Posterior vena cava (tissue), 2 donors: ENCODE measurements at regions not wholly inside any gene's neighbourhood (a gene's known extent, or its start where the extent isn't known, plus 50 kb on each side); places are given as distances from the start of the nearest gene placed in this dataset.
"Not testable (repeated sequence)": the region's sequence is repeated elsewhere in the genome, so short reads cannot be mapped to it uniquely, and the experiment has no call there.

Experiments used
- DNase-seq: peaks from one replicate; pipeline ENCODE4 v3.0.0-alpha.2; 2020; ENCODE audit warnings: low spot score
- intact Hi-C, 2 donors: fragments of 100-400 bp; cut with DNase I; formaldehyde crosslinking; loops; one replicate each; pipeline versions ENCODE4 v1.14.1 to v1.14.2; 2022 to 2023
- donor health status: DM: yes; HTN: yes; CAD: no.
- donor health status: DM: yes; HTN: yes; CAD: no.

GRCh38 chr12:54105809-54106208, 52.2 kb downstream of the HOXC4 start:
- DNase-seq, intact Hi-C loops: not testable (repeated sequence)

- intact Hi-C loops, DNase-seq: not testable (repeated sequence)
Measured at GRCh38 chr12:54106252-54106651, 52.6 kb downstream of the HOXC4 start.

GRCh38 chr12:54106803-54107579, 53.4 kb downstream of the HOXC4 start:
- DNase-seq, intact Hi-C loops: not testable (repeated sequence)

- intact Hi-C loops, DNase-seq: not testable (repeated sequence)
Measured at GRCh38 chr12:54112336-54112735, 58.7 kb downstream of the HOXC4 start.

- not testable (repeated sequence) for DNase-seq
Measured at GRCh38 chr12:54116055-54116454, 62.4 kb downstream of the HOXC4 start.

GRCh38 chr12:54117392-54117791, 63.8 kb downstream of the HOXC4 start:
- intact Hi-C loops, DNase-seq: not testable (repeated sequence)

More at GRCh38 chr12:54116055-54116454, 62.4 kb downstream of the HOXC4 start:
- intact Hi-C loops: not testable (repeated sequence)

GRCh38 chr12:54119082-54119481, 65.4 kb downstream of the HOXC4 start:
- DNase-seq, intact Hi-C loops: not testable (repeated sequence)

- DNase-seq, intact Hi-C loops: not testable (repeated sequence)
Measured at GRCh38 chr12:54123981-54124380, 64.8 kb downstream of the SMUG1 start.

- intact Hi-C loops, DNase-seq: not testable (repeated sequence)
Measured at GRCh38 chr12:54125708-54126028, 63.1 kb downstream of the SMUG1 start.

- no peak for DNase-seq
- intact Hi-C loops: no loop called here
Measured at GRCh38 chr12:54126029-54126695, 62.6 kb downstream of the SMUG1 start.

GRCh38 chr12:54126696-54127537, 61.9 kb downstream of the SMUG1 start:
- peak; percentile 93 for DNase-seq
- intact Hi-C loops: no loop called here

GRCh38 chr12:54127538-54128259, 61.1 kb downstream of the SMUG1 start:
- DNase-seq: no peak
- intact Hi-C loops: no loop called here

GRCh38 chr12:54128416-54128815, 60.4 kb downstream of the SMUG1 start:
- no peak for DNase-seq
- intact Hi-C loops: no loop called here

- no peak for DNase-seq
- intact Hi-C loops: no loop called here
Measured at GRCh38 chr12:54129028-54129903, 59.5 kb downstream of the SMUG1 start.
